NCI-H748 (cell line): ENCODE measurements at regions not wholly inside any gene's neighbourhood (a gene's known extent, or its start where the extent isn't known, plus 50 kb on each side); places are given as distances from the start of the nearest gene placed in this dataset.
"Not testable (repeated sequence)": the region's sequence is repeated elsewhere in the genome, so short reads cannot be mapped to it uniquely, and the experiment has no call there.

Experiments
- DNase-seq: peaks from one replicate; lab custom pipeline; 2025; ENCODE audit not compliant: unreplicated experiment; lab: John Stamatoyannopoulos, UW

DNA sequence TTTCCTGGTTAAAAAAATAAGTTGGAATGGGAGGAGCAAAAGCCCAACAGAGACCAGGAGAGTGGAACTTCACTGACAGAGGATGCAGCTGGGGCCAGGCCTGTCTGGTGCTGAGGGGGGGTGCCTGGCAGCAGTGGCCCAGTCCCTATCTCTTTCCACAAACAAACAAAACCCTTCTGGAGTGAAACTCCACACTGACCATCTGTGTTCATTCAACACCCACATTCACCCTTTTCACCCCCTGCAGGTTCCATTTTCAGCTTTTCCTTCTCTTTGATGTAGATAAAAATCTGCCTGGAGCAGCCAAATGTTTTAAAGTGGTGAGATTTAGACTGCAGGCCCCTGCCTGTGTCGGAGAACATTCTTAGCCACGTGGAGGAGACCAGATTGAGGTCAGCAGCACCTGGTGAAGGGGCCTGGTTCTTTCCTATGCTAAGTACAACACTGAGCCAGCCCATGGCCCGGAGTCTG lies 161.4 kb upstream of the CDH11 start:
- DNase-seq = no peak

DNA sequence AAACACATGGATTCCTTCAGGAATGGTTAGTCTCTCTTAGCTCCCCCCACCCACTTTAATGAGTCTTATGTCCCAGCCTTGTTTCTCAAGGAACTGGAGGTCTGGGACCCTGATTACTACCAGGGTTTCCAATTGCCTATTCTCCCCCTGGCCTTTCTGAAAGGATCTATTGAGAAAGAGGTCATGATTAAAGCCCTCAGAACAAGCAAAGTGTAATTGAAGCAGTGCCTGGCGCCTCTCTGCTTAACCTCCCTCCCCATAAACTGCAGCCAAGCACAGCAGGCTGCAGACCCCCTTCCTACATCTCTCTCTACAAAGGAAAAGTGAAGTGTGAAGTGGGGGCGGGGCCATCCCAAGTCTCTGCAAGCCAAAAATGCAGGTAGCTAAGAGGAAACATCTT lies 159.7 kb upstream of the CDH11 start:
- no peak for DNase-seq

GRCh38 chr16:65280845-65281512 lies 159.1 kb upstream of the CDH11 start:
- DNase-seq = no peak

DNA sequence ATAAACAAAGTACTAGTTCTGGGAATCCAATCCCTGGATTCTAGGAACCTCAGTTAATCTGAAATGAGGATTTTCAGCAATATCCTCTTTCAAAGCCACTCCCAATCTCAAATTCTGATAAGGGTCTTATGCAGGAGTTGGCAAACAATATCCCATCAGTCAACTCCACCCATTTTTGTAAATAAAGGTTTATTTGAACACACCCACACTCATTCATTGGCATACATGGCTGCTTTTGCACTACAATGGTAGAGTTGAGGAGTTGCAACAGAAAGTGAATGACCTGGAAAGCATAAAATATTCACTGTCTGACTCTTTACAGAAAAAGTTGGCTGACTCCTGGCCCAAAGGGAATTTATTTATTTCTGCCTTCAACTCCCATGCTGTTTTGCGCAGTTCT lies 157.7 kb upstream of the CDH11 start:
- DNase-seq = peak; percentile 59

DNA sequence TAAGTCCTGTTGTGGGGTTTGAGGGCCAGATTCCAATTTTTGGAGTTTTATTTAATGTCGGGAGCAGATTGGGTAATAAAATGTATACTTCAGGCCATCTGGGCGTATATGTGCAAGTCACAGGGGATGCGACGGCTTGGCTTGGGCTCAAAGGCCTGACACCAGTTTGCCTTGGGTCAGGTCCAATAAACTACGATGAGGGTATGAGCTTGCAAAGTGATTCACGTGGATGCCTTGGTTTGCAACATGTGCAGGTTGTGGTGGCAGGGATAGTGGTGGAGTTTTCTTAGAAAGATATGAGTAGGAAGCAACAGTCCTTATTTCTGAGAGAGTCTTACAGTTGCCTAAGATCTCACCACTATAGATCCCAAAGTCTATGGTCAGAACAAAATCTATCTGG lies 157.0 kb upstream of the CDH11 start:
- no peak for DNase-seq

DNA sequence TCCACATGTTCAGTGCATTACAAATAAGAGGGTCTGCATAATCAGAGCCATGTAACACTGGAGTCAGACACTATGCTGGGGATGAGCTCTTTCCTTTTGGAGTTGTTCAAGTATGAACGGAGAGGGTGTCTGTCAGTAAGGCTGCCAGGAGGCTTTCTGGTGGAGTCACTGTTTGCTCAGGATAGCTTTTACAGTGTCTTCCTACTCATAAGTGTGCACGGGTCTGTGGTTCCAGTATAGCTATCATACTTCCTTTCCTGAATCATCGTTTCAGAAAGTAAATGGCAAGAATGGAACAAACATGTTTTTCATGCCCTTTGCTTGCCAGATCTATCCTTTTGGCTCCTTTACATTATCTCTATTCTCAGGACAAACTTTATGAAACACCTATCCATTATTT lies 152.7 kb upstream of the CDH11 start:
- no peak for DNase-seq

GRCh38 chr16:65272699-65273414 lies 151.0 kb upstream of the CDH11 start:
- no peak for DNase-seq

DNA sequence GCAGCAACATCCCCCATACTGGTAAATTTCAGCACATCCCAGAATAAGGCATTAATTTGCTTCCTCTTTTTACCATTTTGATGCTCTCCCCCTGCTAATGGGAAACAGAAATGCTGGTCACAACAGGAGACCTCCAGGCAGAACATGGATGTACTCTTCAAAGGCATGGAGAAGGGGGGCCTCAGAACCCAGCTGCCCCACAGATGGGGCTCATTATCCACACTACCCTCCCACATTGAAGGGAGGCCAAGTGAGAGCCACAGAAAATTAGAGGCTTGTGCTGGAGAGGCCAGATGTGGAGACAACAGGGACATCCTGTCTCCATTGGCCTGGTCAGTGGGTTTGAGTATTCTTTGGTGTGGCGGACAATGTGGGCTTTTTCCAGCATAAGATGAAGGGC lies 150.1 kb upstream of the CDH11 start:
- no peak for DNase-seq

- DNase-seq = no peak
Observed at GRCh38 chr16:65268331-65268730, 146.5 kb upstream of the CDH11 start.

- no peak for DNase-seq
Observed at GRCh38 chr16:65263896-65264295, 142.0 kb upstream of the CDH11 start.

- no peak for DNase-seq
Observed at GRCh38 chr16:65260746-65261145, 138.9 kb upstream of the CDH11 start.

GRCh38 chr16:65254144-65254543 lies 132.3 kb upstream of the CDH11 start:
- no peak for DNase-seq

- no peak for DNase-seq
Observed at GRCh38 chr16:65249768-65250167, 127.9 kb upstream of the CDH11 start.

GRCh38 chr16:65244787-65245186 lies 122.9 kb upstream of the CDH11 start:
- DNase-seq = peak; percentile 39

GRCh38 chr16:65235339-65236177 lies 113.7 kb upstream of the CDH11 start:
- no peak for DNase-seq

- not testable (repeated sequence) for DNase-seq
Observed at GRCh38 chr16:65234721-65235320, 113.0 kb upstream of the CDH11 start.

GRCh38 chr16:65229191-65229662 lies 107.4 kb upstream of the CDH11 start:
- DNase-seq = no peak

DNA sequence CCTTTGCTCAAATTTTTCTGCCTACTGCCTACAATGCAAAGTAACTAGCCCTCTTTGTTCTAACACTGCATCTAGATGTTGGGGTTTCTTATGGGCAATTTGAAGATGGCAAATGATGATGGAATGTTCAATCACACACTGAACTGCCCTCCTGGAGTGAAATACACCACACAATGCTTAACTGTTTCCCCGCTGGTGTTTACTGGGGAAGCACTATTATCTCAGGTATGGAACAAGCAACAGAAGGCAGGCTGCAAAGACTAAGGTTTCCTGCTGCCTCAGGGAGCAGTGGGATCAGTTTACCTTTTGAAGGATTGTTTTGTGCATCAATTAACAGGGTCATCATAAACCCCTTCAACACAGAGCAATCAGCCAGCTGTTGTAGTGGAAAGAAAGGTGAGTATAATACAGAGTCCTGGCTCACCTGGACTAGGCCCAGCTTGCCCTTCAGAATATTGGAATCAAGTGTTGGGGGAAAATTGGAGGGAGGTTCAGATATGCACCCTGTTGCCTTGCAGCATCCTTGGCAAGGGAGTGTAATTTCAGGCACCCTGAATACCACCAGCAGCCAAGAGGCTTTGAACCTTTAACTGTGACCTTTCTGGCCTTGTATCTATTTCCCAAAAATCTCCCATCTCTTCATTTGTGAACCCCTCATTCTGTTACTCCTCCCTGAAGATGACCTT lies 105.4 kb upstream of the CDH11 start:
- DNase-seq = no peak

- no peak for DNase-seq
Observed at GRCh38 chr16:65226077-65226476, 104.2 kb upstream of the CDH11 start.

GRCh38 chr16:65225488-65225887 lies 103.6 kb upstream of the CDH11 start:
- no peak for DNase-seq

DNA sequence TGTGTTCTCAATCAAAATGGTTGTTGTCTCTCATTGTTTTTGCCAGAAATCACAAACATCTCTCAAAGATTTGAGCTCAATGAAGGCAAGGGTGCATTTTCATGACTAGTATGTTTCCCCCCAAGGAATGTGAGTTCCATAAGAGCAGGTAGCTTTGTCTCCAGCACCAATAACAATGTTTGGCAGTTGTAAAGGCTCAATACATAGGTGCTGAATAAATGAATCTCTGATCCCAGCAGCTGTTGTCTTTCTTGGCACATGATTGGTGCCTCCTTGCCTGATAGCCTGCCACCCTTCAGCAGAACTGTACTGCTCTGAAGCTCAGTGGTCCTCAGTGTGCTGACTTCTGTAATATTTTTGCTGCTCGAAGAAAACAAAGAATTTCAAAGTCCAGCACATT lies 103.1 kb upstream of the CDH11 start:
- DNase-seq = no peak
